Occipital lobe (tissue), 1 donor: ENCODE measurements at regions not wholly inside any gene's neighbourhood (a gene's known extent, or its start where the extent isn't known, plus 50 kb on each side); places are given as distances from the start of the nearest gene placed in this dataset.

Experiments
- DNase-seq: peaks from one replicate; lab custom pipeline; 2025; lab: John Stamatoyannopoulos, UW

- no peak for DNase-seq
These were observed 245.8 kb upstream of the SLC39A10 start for GRCh38 chr2:195411219-195411687.

- DNase-seq: no peak
These were observed 246.9 kb upstream of the SLC39A10 start for GRCh38 chr2:195410074-195410671.

GRCh38 chr2:195408811-195409210, 248.2 kb upstream of the SLC39A10 start:
- DNase-seq: no peak

GRCh38 chr2:195408196-195408595, 248.8 kb upstream of the SLC39A10 start:
- DNase-seq: no peak

- DNase-seq: no peak
These were observed 249.2 kb upstream of the SLC39A10 start for GRCh38 chr2:195407783-195408182.

- no peak for DNase-seq
These were observed 250.0 kb upstream of the SLC39A10 start for GRCh38 chr2:195406886-195407603.

GRCh38 chr2:195404651-195405050, 252.4 kb upstream of the SLC39A10 start:
- DNase-seq: no peak

GRCh38 chr2:195396479-195396878, 260.5 kb upstream of the SLC39A10 start:
- no peak for DNase-seq

GRCh38 chr2:195395362-195395761, 261.7 kb upstream of the SLC39A10 start:
- DNase-seq: no peak

- no peak for DNase-seq
These were observed 264.3 kb upstream of the SLC39A10 start for GRCh38 chr2:195392446-195393336.

GRCh38 chr2:195390686-195391321, 266.2 kb upstream of the SLC39A10 start:
- DNase-seq: no peak

GRCh38 chr2:195388028-195388427, 269.0 kb upstream of the SLC39A10 start:
- no peak for DNase-seq

- no peak for DNase-seq
These were observed 274.8 kb upstream of the SLC39A10 start for GRCh38 chr2:195382186-195382585.

GRCh38 chr2:195370167-195370943, 286.7 kb upstream of the SLC39A10 start:
- DNase-seq: no peak

GRCh38 chr2:195369218-195369587, 287.8 kb upstream of the SLC39A10 start:
- no peak for DNase-seq

GRCh38 chr2:195368249-195369217, 288.5 kb upstream of the SLC39A10 start:
- DNase-seq: no peak

GRCh38 chr2:195367809-195368208, 289.2 kb upstream of the SLC39A10 start:
- no peak for DNase-seq

- DNase-seq: no peak
These were observed 292.7 kb upstream of the SLC39A10 start for GRCh38 chr2:195364015-195364965.

- no peak for DNase-seq
These were observed 293.5 kb upstream of the SLC39A10 start for GRCh38 chr2:195363496-195363895.
